Neural progenitor cell (in vitro differentiated cells): ENCODE measurements at regions not wholly inside any gene's neighbourhood (a gene's known extent, or its start where the extent isn't known, plus 50 kb on each side); places are given as distances from the start of the nearest gene placed in this dataset.

ENCODE experiments used
- CTCF ChIP-seq: fragments of 200-600 bp; sonication (generic); IDR thresholded peaks from 2 replicates; pipeline ENCODE4 v1.5.1; 2017; ENCODE audit warnings: antibody characterized with exemption, mild to moderate bottlenecking
- EZH2 ChIP-seq: fragments of 200-600 bp; sonication (generic); IDR thresholded peaks from 2 replicates; pipeline ENCODE4 v1.6.1; 2017; ENCODE audit warnings: antibody characterized with exemption, mild to moderate bottlenecking, moderate library complexity

GRCh38 chr15:96043591-96044171, 286.8 kb upstream of the NR2F2 start:
- TF ChIP-seq CTCF (no peak), EZH2 (no peak)
